MCF 10A (cell line): ENCODE measurements at regions not wholly inside any gene's neighbourhood (a gene's known extent, or its start where the extent isn't known, plus 50 kb on each side); places are given as distances from the start of the nearest gene placed in this dataset.
A peak's percentile ranks its signal among the peaks of the same experiment; 100 is the strongest.

Source experiments
- BruUV-seq: library from RNA; stranded (reverse); fragments of 400-500 nt; replicated peaks from 2 replicates; lab custom pipeline; 2021; lab: Mats Ljungman, UMichigan
- CTCF ChIA-PET: fragments of 300-600 bp; sonication (Branson Sonifier 250); formaldehyde crosslinking; extraction: SDS; loops from one replicate; lab custom pipeline; 2021; ENCODE audit warnings: antibody characterized with exemption, inconsistent platforms; lab: Yijun Ruan, JAX
- POLR2A ChIA-PET: fragments of 300-600, 350-650 bp; sonication (Branson Sonifier 250); formaldehyde crosslinking; extraction: SDS; loops from one replicate; lab custom pipeline; 2020; ENCODE audit warnings: antibody characterized with exemption, inconsistent platforms; lab: Yijun Ruan, JAX
- DNase-seq: peaks from one replicate; pipeline ENCODE4 v3.0.0-alpha.2; 2018; ENCODE audit not compliant: unreplicated experiment
- H3K27ac Mint-ChIP-seq: one replicate; pipeline ENCODE4 v1.8.0; 2022; ENCODE audit warnings: mild to moderate bottlenecking, low read depth, mixed read lengths; ENCODE audit not compliant: unreplicated experiment
- H3K27me3 Mint-ChIP-seq: one replicate; pipeline ENCODE4 v1.8.0; 2022; ENCODE audit warnings: mixed read lengths; ENCODE audit not compliant: insufficient read depth, unreplicated experiment
- H3K36me3 Mint-ChIP-seq: one replicate; pipeline ENCODE4 v1.8.0; 2022; ENCODE audit warnings: mild to moderate bottlenecking, moderate library complexity, mixed read lengths; ENCODE audit not compliant: insufficient read depth, unreplicated experiment
- H3K4me1 Mint-ChIP-seq: one replicate; pipeline ENCODE4 v1.8.0; 2022; ENCODE audit warnings: mixed read lengths; ENCODE audit not compliant: insufficient read depth, unreplicated experiment
- H3K4me3 Mint-ChIP-seq: one replicate; pipeline ENCODE4 v1.8.0; 2022; ENCODE audit warnings: mild to moderate bottlenecking, moderate library complexity, mixed read lengths; ENCODE audit not compliant: unreplicated experiment
- H3K9me3 Mint-ChIP-seq: one replicate; pipeline ENCODE4 v1.8.0; 2022; ENCODE audit warnings: mixed read lengths; ENCODE audit not compliant: unreplicated experiment
- CTCF ChIP-seq: fragments of 200-600 bp; IDR thresholded peaks from one replicate; pipeline ENCODE4 v1.8.0; 2022; ENCODE audit warnings: antibody characterized with exemption, mild to moderate bottlenecking; ENCODE audit not compliant: unreplicated experiment
- intact Hi-C: fragments of 100-400 bp; cut with micrococcal nuclease; formaldehyde crosslinking; loops from 2 replicates; pipeline ENCODE4 v1.14.1; 2022

DNA sequence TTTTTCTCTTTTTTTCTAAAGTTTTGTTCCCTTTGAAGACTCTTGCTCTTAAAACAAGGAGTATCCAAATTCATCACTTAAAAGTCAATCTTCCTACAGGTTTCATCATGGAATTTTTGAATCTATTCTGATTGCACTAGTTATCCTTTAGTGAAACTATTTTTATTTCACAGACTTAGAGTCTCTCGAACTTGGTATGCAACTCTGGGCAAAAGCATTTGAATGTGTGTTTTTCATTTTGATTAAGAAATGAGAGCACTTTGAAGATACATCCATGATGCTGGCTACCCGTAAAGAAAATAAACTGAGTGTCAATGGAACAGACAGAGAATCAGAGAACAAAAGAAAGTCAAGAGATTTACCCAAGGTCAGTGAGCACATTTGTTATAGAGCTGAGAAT, 586.5 kb downstream of the EPM2A start:
- TF ChIP-seq CTCF, result no peak
- Mint-ChIP-seq H3K4me3 (no peak overlapping the region), H3K9me3 (no peaks in the 10 kb centered on the region), H3K27me3 (no peaks in the 10 kb centered on the region), H3K27ac (peak overlapping the region; percentile 21), H3K4me1 (peaks cover 25% of the 10 kb centered on the region), H3K36me3 (no peaks in the 10 kb centered on the region)
- no TSS peak for BruUV-seq
- POLR2A ChIA-PET, result interaction anchor here (0.7 to 0.8 kb wide), 2 partner anchors 10 to 51 kb away, joined by 3 to 4 read pairs; no protein-coding TSS in a partner anchor
- intact Hi-C loops, result no loop called here
- CTCF ChIA-PET, result interaction anchor here (0.7 to 1.3 kb wide), 2 partner anchors 9 to 131 kb away, joined by 3 to 4 read pairs; no protein-coding TSS in a partner anchor
- no peak for DNase-seq

DNA sequence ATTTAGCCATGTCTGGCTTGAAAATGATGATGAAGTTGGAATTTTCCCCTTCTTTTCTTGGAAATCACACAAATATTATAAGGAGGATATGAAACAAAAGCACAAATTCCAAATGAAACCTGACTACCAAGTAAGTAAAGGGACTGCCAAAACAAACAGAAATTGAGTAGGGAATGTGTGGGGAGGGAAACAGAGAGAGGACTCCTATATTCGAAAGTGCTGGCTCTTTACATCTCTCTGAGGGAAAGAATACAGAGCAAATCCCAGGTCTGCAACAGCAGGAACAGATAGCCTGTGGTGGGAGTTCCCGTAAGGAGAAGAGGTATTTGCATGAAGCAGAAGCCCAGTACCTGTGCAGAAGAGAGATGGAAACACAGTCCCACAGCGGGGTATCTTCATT, 583.7 kb downstream of the EPM2A start:
- peak; percentile 25 for DNase-seq
- Mint-ChIP-seq H3K36me3 (no peaks in the 10 kb centered on the region), H3K9me3 (no peaks in the 10 kb centered on the region), H3K4me3 (no peak overlapping the region), H3K27me3 (no peaks in the 10 kb centered on the region), H3K4me1 (peaks cover 45% of the 10 kb centered on the region), H3K27ac (no peak overlapping the region)
- ChIA-PET CTCF (interaction anchor here (0.6 kb wide), 1 partner anchor 10 kb away, joined by 3 read pairs; no protein-coding TSS in a partner anchor), POLR2A (no interaction called here)
- intact Hi-C loops, result no loop called here
- no TSS peak for BruUV-seq
- TF ChIP-seq CTCF, result no peak

DNA sequence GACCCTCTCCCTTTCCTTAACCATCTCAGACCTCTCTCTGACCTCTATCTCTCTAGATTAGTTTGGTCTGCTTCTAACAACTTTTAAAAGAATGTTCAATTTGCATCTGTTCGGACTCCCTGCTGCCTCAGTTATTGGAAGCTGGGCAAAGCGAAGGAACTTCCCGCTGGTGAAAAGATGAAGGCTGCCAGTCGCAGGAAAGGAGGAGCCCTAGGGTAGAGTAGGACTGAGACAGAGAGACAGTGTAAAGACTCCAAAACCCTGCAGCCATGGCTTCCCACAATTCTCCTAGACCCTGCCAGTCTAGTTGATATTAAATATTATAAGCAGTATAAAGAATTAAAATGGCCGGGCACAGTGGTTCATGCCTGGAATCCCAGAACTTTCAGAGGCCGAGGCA, 581.8 kb downstream of the EPM2A start:
- no peaks in the 10 kb centered on the region for H3K36me3 Mint-ChIP-seq
- no peak overlapping the region for H3K27ac Mint-ChIP-seq
- H3K9me3 Mint-ChIP-seq, result peaks cover 2% of the 10 kb centered on the region
- H3K4me1 Mint-ChIP-seq, result peaks cover 33% of the 10 kb centered on the region
- CTCF ChIA-PET, result no interaction called here
- no peak for DNase-seq
- BruUV-seq, result no TSS peak
- intact Hi-C loops, result no loop called here
- no peak overlapping the region for H3K4me3 Mint-ChIP-seq
- no peak for TF ChIP-seq CTCF
- H3K27me3 Mint-ChIP-seq, result no peaks in the 10 kb centered on the region
- POLR2A ChIA-PET, result interaction anchor here (0.7 kb wide), 1 partner anchor 41 kb away, joined by 3 read pairs; no protein-coding TSS in a partner anchor

- BruUV-seq, result no TSS peak
- no peaks in the 10 kb centered on the region for H3K27me3 Mint-ChIP-seq
- ChIA-PET CTCF (interaction anchor here (0.8 to 1.0 kb wide), 2 partner anchors 8 to 579 kb away, joined by 3 read pairs; no protein-coding TSS in a partner anchor), POLR2A (no interaction called here)
- H3K27ac Mint-ChIP-seq, result peak overlapping the region; percentile 52
- H3K36me3 Mint-ChIP-seq, result no peaks in the 10 kb centered on the region
- no peak overlapping the region for H3K4me3 Mint-ChIP-seq
- H3K9me3 Mint-ChIP-seq, result peaks cover 6% of the 10 kb centered on the region
- peak; percentile 13 for DNase-seq
- intact Hi-C loops, result no loop called here
- H3K4me1 Mint-ChIP-seq, result peaks cover 27% of the 10 kb centered on the region
- no peak for TF ChIP-seq CTCF
Measured at GRCh38 chr6:145155411-145155810, 579.9 kb downstream of the EPM2A start.
